ENCODE measurements at regions not wholly inside any gene's neighbourhood (a gene's known extent, or its start where the extent isn't known, plus 50 kb on each side); places are given as distances from the start of the nearest gene placed in this dataset.

GRCh38 chr11:128310005-128310404 lies 277.4 kb downstream of the ETS1 start:
- H3K79me2 ChIP-seq (ENCODE audit: insufficient read depth, low read depth, low read length): no peaks in the 10 kb centered on the region
- no peak overlapping the region for H3K4me2 ChIP-seq (ENCODE audit: low read length)
- no peaks in the 10 kb centered on the region for H3K36me3 ChIP-seq (ENCODE audit: insufficient read depth, low read length)
- ChIA-PET CTCF (ENCODE audit: unreplicated experiment) (no interaction called here), POLR2A (no interaction called here)
- intact Hi-C loops (cut with micrococcal nuclease; ENCODE audit: unreplicated experiment): no loop called here
- H4K20me1 ChIP-seq (ENCODE audit: insufficient read depth, low read length): no peaks in the 10 kb centered on the region
- DNase-seq (ENCODE audit: low spot score): no peak
- H3K4me3 ChIP-seq (ENCODE audit: low read depth, low read length, poor library complexity, severe bottlenecking): no peak overlapping the region
- no TSS peak for BruUV-seq (replicated peaks)
- no peak overlapping the region for H3K27ac ChIP-seq (ENCODE audit: low read depth, low read length, poor library complexity, severe bottlenecking)
- H3K9me3 ChIP-seq (ENCODE audit: low read length): peaks cover 18% of the 10 kb centered on the region; the same call in 1 of the 2 replicates
- H2AFZ ChIP-seq (ENCODE audit: low read length): no peak overlapping the region
- peaks cover 12% of the 10 kb centered on the region for H3K4me1 ChIP-seq (ENCODE audit: insufficient read depth, low read length, poor library complexity, severe bottlenecking)
- no peaks in the 10 kb centered on the region for H3K9me2 ChIP-seq (ENCODE audit: insufficient read depth, low read length)
- TF ChIP-seq CTCF (conservative IDR thresholded peaks at IDR 0.05; ENCODE audit: low read length) (no peak), EZH2phosphoT487 (IDR thresholded peaks at IDR 0.05; ENCODE audit: borderline replicate concordance, low read depth, low read length) (no peak)

GRCh38 chr11:128308794-128309193 lies 278.6 kb downstream of the ETS1 start:
- Histone ChIP-seq H3K79me2 (ENCODE audit: insufficient read depth, low read depth, low read length) (no peaks in the 10 kb centered on the region), H4K20me1 (ENCODE audit: insufficient read depth, low read length) (no peaks in the 10 kb centered on the region), H3K27ac (ENCODE audit: low read depth, low read length, poor library complexity, severe bottlenecking) (no peak overlapping the region), H3K9me2 (ENCODE audit: insufficient read depth, low read length) (no peaks in the 10 kb centered on the region), H3K4me1 (ENCODE audit: insufficient read depth, low read length, poor library complexity, severe bottlenecking) (peaks cover 12% of the 10 kb centered on the region), H3K4me2 (ENCODE audit: low read length) (no peak overlapping the region), H3K4me3 (ENCODE audit: low read depth, low read length, poor library complexity, severe bottlenecking) (no peak overlapping the region), H3K36me3 (ENCODE audit: insufficient read depth, low read length) (no peaks in the 10 kb centered on the region), H3K9me3 (ENCODE audit: low read length) (0 out of 2 replicates have a peak, but pooled peaks cover 6% of the 10 kb centered on the region), H2AFZ (ENCODE audit: low read length) (no peak overlapping the region)
- ChIA-PET POLR2A (no interaction called here), CTCF (ENCODE audit: unreplicated experiment) (no interaction called here)
- intact Hi-C loops (cut with micrococcal nuclease; ENCODE audit: unreplicated experiment): no loop called here
- DNase-seq (ENCODE audit: low spot score): no peak
- no TSS peak for BruUV-seq (replicated peaks)
- TF ChIP-seq CTCF (conservative IDR thresholded peaks at IDR 0.05; ENCODE audit: low read length) (no peak), EZH2phosphoT487 (IDR thresholded peaks at IDR 0.05; ENCODE audit: borderline replicate concordance, low read depth, low read length) (no peak)

- H3K4me2 ChIP-seq (ENCODE audit: low read length): peak overlapping the region; percentile 10; the same call in 1 of the 2 replicates
- H3K9me3 ChIP-seq (ENCODE audit: low read length): no peaks in the 10 kb centered on the region
- intact Hi-C loops (cut with micrococcal nuclease; ENCODE audit: unreplicated experiment): no loop called here
- TF ChIP-seq CTCF (conservative IDR thresholded peaks at IDR 0.05; ENCODE audit: low read length) (no peak), EZH2phosphoT487 (IDR thresholded peaks at IDR 0.05; ENCODE audit: borderline replicate concordance, low read depth, low read length) (no peak)
- POLR2A ChIA-PET: no interaction called here
- H3K4me1 ChIP-seq (ENCODE audit: insufficient read depth, low read length, poor library complexity, severe bottlenecking): peaks cover 19% of the 10 kb centered on the region
- H3K36me3 ChIP-seq (ENCODE audit: insufficient read depth, low read length): no peaks in the 10 kb centered on the region
- H3K27ac ChIP-seq (ENCODE audit: low read depth, low read length, poor library complexity, severe bottlenecking): no peak overlapping the region
- no peaks in the 10 kb centered on the region for H3K9me2 ChIP-seq (ENCODE audit: insufficient read depth, low read length)
- H2AFZ ChIP-seq (ENCODE audit: low read length): peak overlapping the region; percentile 18; the same call in 1 of the 2 replicates
- peak; percentile 16 for DNase-seq (ENCODE audit: low spot score)
- H4K20me1 ChIP-seq (ENCODE audit: insufficient read depth, low read length): no peaks in the 10 kb centered on the region
- BruUV-seq (replicated peaks): no TSS peak
- CTCF ChIA-PET (ENCODE audit: unreplicated experiment): no interaction called here
- no peak overlapping the region for H3K4me3 ChIP-seq (ENCODE audit: low read depth, low read length, poor library complexity, severe bottlenecking)
- H3K79me2 ChIP-seq (ENCODE audit: insufficient read depth, low read depth, low read length): no peaks in the 10 kb centered on the region
These were observed 281.8 kb downstream of the ETS1 start for GRCh38 chr11:128305588-128305987.
